Liver (tissue), 3 donors: ENCODE measurements at regions not wholly inside any gene's neighbourhood (a gene's known extent, or its start where the extent isn't known, plus 50 kb on each side); places are given as distances from the start of the nearest gene placed in this dataset.

Experiments
- EGR1 ChIP-seq, 2 donors: IDR thresholded peaks; 2 replicates each; pipeline ENCODE4 v1.6.1; 2016 to 2018; ENCODE audit warnings: antibody characterized with exemption in 2 of 2, low read depth in 2 of 2
- FOXA1 ChIP-seq: IDR thresholded peaks from 2 replicates; pipeline ENCODE4 v1.6.1; 2016; ENCODE audit warnings: antibody characterized with exemption
- GABPA ChIP-seq, 2 donors: IDR thresholded peaks in 1 of 2; conservative IDR thresholded peaks in 1 of 2; 2 replicates each; pipeline ENCODE4 v1.6.1; 2016; ENCODE audit warnings: antibody characterized with exemption in 2 of 2, mild to moderate bottlenecking in 1 of 2, moderate library complexity in 1 of 2
- HNF4A ChIP-seq, 2 donors: conservative IDR thresholded peaks; 2 replicates each; pipeline ENCODE4 v1.6.1; 2016; ENCODE audit warnings: antibody characterized with exemption in 2 of 2, mild to moderate bottlenecking in 2 of 2
- JUND ChIP-seq, 2 donors: IDR thresholded peaks; 2 replicates each; pipeline ENCODE4 v1.6.1; 2016; ENCODE audit warnings: antibody characterized with exemption in 2 of 2
- MAX ChIP-seq: IDR thresholded peaks from 2 replicates; pipeline ENCODE4 v1.6.1; 2016; ENCODE audit warnings: antibody characterized with exemption
- RAD21 ChIP-seq, 2 donors: IDR thresholded peaks; 2 replicates each; pipeline ENCODE4 v1.6.1; 2016; ENCODE audit warnings: antibody characterized with exemption in 2 of 2, mild to moderate bottlenecking in 2 of 2
- SP1 ChIP-seq: IDR thresholded peaks from 2 replicates; pipeline ENCODE4 v1.6.1; 2018; ENCODE audit warnings: antibody characterized with exemption, mild to moderate bottlenecking
- TAF1 ChIP-seq: conservative IDR thresholded peaks from 2 replicates; pipeline ENCODE4 v1.6.1; 2016; ENCODE audit warnings: antibody characterized with exemption, mild to moderate bottlenecking
- YY1 ChIP-seq: IDR thresholded peaks from 2 replicates; pipeline ENCODE4 v1.6.1; 2016; ENCODE audit warnings: antibody characterized with exemption, mild to moderate bottlenecking
- ZBTB33 ChIP-seq: IDR thresholded peaks from 2 replicates; pipeline ENCODE4 v1.6.1; 2016; ENCODE audit warnings: antibody characterized with exemption
- TF ChIP-seq, protein P1 (sequence below): fragments of 150-350 bp; IDR thresholded peaks from 2 replicates; pipeline ENCODE4 v1.5.1; 2017; ENCODE audit warnings: improper control_type of control experiment, low read depth, low read length; ENCODE audit not compliant: missing input control
- TF ChIP-seq, protein P2 (sequence below): IDR thresholded peaks from 2 replicates; pipeline ENCODE4 v1.6.1; 2016; ENCODE audit warnings: antibody characterized with exemption, mild to moderate bottlenecking
- TF ChIP-seq, protein P3 (sequence below): IDR thresholded peaks from 2 replicates; pipeline ENCODE4 v1.6.1; 2016; ENCODE audit warnings: antibody characterized with exemption
- donor health status: healthy.
- donor health status: healthy.

GRCh38 chr15:87151202-87151748 is 1071.6 kb downstream of the AGBL1 start:
- TF ChIP-seq, protein P1, sequence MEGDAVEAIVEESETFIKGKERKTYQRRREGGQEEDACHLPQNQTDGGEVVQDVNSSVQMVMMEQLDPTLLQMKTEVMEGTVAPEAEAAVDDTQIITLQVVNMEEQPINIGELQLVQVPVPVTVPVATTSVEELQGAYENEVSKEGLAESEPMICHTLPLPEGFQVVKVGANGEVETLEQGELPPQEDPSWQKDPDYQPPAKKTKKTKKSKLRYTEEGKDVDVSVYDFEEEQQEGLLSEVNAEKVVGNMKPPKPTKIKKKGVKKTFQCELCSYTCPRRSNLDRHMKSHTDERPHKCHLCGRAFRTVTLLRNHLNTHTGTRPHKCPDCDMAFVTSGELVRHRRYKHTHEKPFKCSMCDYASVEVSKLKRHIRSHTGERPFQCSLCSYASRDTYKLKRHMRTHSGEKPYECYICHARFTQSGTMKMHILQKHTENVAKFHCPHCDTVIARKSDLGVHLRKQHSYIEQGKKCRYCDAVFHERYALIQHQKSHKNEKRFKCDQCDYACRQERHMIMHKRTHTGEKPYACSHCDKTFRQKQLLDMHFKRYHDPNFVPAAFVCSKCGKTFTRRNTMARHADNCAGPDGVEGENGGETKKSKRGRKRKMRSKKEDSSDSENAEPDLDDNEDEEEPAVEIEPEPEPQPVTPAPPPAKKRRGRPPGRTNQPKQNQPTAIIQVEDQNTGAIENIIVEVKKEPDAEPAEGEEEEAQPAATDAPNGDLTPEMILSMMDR = no peak
- TF ChIP-seq, protein P2, sequence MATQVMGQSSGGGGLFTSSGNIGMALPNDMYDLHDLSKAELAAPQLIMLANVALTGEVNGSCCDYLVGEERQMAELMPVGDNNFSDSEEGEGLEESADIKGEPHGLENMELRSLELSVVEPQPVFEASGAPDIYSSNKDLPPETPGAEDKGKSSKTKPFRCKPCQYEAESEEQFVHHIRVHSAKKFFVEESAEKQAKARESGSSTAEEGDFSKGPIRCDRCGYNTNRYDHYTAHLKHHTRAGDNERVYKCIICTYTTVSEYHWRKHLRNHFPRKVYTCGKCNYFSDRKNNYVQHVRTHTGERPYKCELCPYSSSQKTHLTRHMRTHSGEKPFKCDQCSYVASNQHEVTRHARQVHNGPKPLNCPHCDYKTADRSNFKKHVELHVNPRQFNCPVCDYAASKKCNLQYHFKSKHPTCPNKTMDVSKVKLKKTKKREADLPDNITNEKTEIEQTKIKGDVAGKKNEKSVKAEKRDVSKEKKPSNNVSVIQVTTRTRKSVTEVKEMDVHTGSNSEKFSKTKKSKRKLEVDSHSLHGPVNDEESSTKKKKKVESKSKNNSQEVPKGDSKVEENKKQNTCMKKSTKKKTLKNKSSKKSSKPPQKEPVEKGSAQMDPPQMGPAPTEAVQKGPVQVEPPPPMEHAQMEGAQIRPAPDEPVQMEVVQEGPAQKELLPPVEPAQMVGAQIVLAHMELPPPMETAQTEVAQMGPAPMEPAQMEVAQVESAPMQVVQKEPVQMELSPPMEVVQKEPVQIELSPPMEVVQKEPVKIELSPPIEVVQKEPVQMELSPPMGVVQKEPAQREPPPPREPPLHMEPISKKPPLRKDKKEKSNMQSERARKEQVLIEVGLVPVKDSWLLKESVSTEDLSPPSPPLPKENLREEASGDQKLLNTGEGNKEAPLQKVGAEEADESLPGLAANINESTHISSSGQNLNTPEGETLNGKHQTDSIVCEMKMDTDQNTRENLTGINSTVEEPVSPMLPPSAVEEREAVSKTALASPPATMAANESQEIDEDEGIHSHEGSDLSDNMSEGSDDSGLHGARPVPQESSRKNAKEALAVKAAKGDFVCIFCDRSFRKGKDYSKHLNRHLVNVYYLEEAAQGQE = no peak
- TF ChIP-seq MAX (no peak), GABPA (IDR thresholded peaks at IDR 0.05 in 1 of 2, conservative IDR thresholded peaks at IDR 0.05 in 1 of 2) (no peak), ZBTB33 (no peak), FOXA1 (no peak), RAD21 (IDR thresholded peaks at IDR 0.05) (no peak), JUND (IDR thresholded peaks at IDR 0.05) (no peak), YY1 (no peak), SP1 (no peak), EGR1 (IDR thresholded peaks at IDR 0.05; ENCODE audit: low read depth in 2 of 2) (no peak), TAF1 (no peak), HNF4A (conservative IDR thresholded peaks at IDR 0.05) (no peak)
- TF ChIP-seq, protein P3, sequence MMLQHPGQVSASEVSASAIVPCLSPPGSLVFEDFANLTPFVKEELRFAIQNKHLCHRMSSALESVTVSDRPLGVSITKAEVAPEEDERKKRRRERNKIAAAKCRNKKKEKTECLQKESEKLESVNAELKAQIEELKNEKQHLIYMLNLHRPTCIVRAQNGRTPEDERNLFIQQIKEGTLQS = no peak
